ENCODE measurements at regions not wholly inside any gene's neighbourhood (a gene's known extent, or its start where the extent isn't known, plus 50 kb on each side); places are given as distances from the start of the nearest gene placed in this dataset.

GRCh38 chr2:66021296-66021695, 413.6 kb upstream of the MEIS1 start:
- TF ChIP-seq CTCF (IDR thresholded peaks at IDR 0.05): no peak
- no peak for TF ChIP-seq ZFX (IDR thresholded peaks at IDR 0.05; ENCODE audit: borderline replicate concordance)
